Cardiac septum (tissue), 1 donor: ENCODE measurements at regions not wholly inside any gene's neighbourhood (a gene's known extent, or its start where the extent isn't known, plus 50 kb on each side); places are given as distances from the start of the nearest gene placed in this dataset.
"Not testable (repeated sequence)": the region's sequence is repeated elsewhere in the genome, so short reads cannot be mapped to it uniquely, and the experiment has no call there.

Source experiments
- DNase-seq: peaks from one replicate; pipeline ENCODE4 v3.0.0-alpha.2; 2020; ENCODE audit warnings: low spot score
- intact Hi-C: fragments of 100-400 bp; cut with DNase I; formaldehyde crosslinking; loops from one replicate; pipeline ENCODE4 v1.14.0; 2022
- donor health status: DM: no; HTN: no; CAD: no.

- intact Hi-C loops, result no loop called here
- no peak for DNase-seq
Measured at GRCh38 chr12:127925971-127926370, 341.0 kb upstream of the TMEM132C start.

GRCh38 chr12:127928178-127928577, 338.8 kb upstream of the TMEM132C start:
- intact Hi-C loops, result no loop called here
- DNase-seq, result no peak

- intact Hi-C loops, result no loop called here
- no peak for DNase-seq
Measured at GRCh38 chr12:127928615-127929571, 338.1 kb upstream of the TMEM132C start.

- intact Hi-C loops, result no loop called here
- no peak for DNase-seq
Measured at GRCh38 chr12:127930122-127930521, 336.8 kb upstream of the TMEM132C start.

GRCh38 chr12:127934409-127934808, 332.6 kb upstream of the TMEM132C start:
- DNase-seq, result no peak
- intact Hi-C loops, result no loop called here

- intact Hi-C loops, result no loop called here
- DNase-seq, result no peak
Measured at GRCh38 chr12:127936463-127936862, 330.5 kb upstream of the TMEM132C start.

GRCh38 chr12:127941332-127941731, 325.6 kb upstream of the TMEM132C start:
- intact Hi-C loops, result no loop called here
- no peak for DNase-seq

GRCh38 chr12:127942981-127943380, 324.0 kb upstream of the TMEM132C start:
- no peak for DNase-seq
- intact Hi-C loops, result no loop called here

- intact Hi-C loops, result no loop called here
- no peak for DNase-seq
Measured at GRCh38 chr12:127943481-127944210, 323.3 kb upstream of the TMEM132C start.

GRCh38 chr12:127944211-127944899, 322.6 kb upstream of the TMEM132C start:
- intact Hi-C loops, result no loop called here
- no peak for DNase-seq

GRCh38 chr12:127957001-127957660, 309.8 kb upstream of the TMEM132C start:
- intact Hi-C loops, result no loop called here
- no peak for DNase-seq

GRCh38 chr12:127962303-127962702, 304.7 kb upstream of the TMEM132C start:
- no peak for DNase-seq
- intact Hi-C loops, result no loop called here

GRCh38 chr12:127963933-127964332, 303.0 kb upstream of the TMEM132C start:
- intact Hi-C loops, result no loop called here
- no peak for DNase-seq

GRCh38 chr12:127964717-127965116, 302.3 kb upstream of the TMEM132C start:
- no peak for DNase-seq
- intact Hi-C loops, result no loop called here

- DNase-seq, result no peak
- intact Hi-C loops, result no loop called here
Measured at GRCh38 chr12:127966331-127966730, 300.6 kb upstream of the TMEM132C start.

GRCh38 chr12:127970491-127970890, 296.5 kb upstream of the TMEM132C start:
- intact Hi-C loops, result no loop called here
- no peak for DNase-seq

- DNase-seq, result no peak
- intact Hi-C loops, result no loop called here
Measured at GRCh38 chr12:127980585-127980984, 286.4 kb upstream of the TMEM132C start.

- no peak for DNase-seq
- intact Hi-C loops, result no loop called here
Measured at GRCh38 chr12:127981875-127982274, 285.1 kb upstream of the TMEM132C start.

GRCh38 chr12:127983213-127983791, 283.7 kb upstream of the TMEM132C start:
- intact Hi-C loops, DNase-seq: not testable (repeated sequence)
